ENCODE measurements at regions not wholly inside any gene's neighbourhood (a gene's known extent, or its start where the extent isn't known, plus 50 kb on each side); places are given as distances from the start of the nearest gene placed in this dataset.

GRCh38 chr14:39722547-39723273, 290.5 kb upstream of the FBXO33 start:
- TF ChIP-seq, protein P1, sequence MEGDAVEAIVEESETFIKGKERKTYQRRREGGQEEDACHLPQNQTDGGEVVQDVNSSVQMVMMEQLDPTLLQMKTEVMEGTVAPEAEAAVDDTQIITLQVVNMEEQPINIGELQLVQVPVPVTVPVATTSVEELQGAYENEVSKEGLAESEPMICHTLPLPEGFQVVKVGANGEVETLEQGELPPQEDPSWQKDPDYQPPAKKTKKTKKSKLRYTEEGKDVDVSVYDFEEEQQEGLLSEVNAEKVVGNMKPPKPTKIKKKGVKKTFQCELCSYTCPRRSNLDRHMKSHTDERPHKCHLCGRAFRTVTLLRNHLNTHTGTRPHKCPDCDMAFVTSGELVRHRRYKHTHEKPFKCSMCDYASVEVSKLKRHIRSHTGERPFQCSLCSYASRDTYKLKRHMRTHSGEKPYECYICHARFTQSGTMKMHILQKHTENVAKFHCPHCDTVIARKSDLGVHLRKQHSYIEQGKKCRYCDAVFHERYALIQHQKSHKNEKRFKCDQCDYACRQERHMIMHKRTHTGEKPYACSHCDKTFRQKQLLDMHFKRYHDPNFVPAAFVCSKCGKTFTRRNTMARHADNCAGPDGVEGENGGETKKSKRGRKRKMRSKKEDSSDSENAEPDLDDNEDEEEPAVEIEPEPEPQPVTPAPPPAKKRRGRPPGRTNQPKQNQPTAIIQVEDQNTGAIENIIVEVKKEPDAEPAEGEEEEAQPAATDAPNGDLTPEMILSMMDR (IDR thresholded peaks at IDR 0.05; ENCODE audit: insufficient read depth, low read length, severe bottlenecking): no peak
- no peak for FAIRE-seq
- DNase-seq (ENCODE audit: low read depth): no peak
- H3K36me3 ChIP-seq (ENCODE audit: control insufficient read depth, insufficient read depth, low read length): no peaks in the 10 kb centered on the region
- no peak overlapping the region for H3K4me3 ChIP-seq (ENCODE audit: low read depth, low read length)
- no peaks in the 10 kb centered on the region for H3K27me3 ChIP-seq (ENCODE audit: control insufficient read depth, insufficient read depth, low read length)

DNA sequence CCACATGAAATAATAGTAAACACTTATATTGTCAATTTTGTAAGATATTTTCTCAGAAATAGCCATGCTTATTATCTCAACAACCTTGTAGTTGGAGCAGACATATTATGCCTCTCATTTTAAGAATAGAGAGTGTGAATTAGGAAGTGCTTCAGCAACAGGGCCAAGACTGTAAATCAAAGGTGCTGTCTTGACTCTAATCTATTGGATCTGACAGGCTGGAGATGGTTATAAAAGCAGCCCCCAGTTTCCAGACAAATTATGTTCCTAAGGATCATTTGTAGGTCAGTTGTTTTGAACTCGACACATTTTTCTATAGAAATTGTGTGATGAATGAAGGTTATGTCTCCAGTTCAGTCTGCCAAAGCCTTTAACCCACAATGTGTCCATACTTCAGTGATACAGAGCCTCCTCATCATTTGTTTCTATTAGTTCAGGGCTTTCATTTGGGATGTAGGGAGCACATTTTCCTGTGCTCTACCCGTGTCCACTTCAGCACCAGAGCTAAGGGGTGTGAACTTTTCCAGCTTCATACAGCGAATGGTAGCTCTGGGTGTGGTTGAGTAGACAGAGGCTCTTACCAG, 284.8 kb upstream of the FBXO33 start:
- TF ChIP-seq, protein P1 (IDR thresholded peaks at IDR 0.05; ENCODE audit: insufficient read depth, low read length, severe bottlenecking): no peak
- FAIRE-seq: no peak
- DNase-seq (ENCODE audit: low read depth): no peak
- H3K27me3 ChIP-seq (ENCODE audit: control insufficient read depth, insufficient read depth, low read length): no peaks in the 10 kb centered on the region
- no peak overlapping the region for H3K4me3 ChIP-seq (ENCODE audit: low read depth, low read length)
- no peaks in the 10 kb centered on the region for H3K36me3 ChIP-seq (ENCODE audit: control insufficient read depth, insufficient read depth, low read length)

- TF ChIP-seq, protein P1 (IDR thresholded peaks at IDR 0.05; ENCODE audit: insufficient read depth, low read length, severe bottlenecking): no peak
- FAIRE-seq: no peak
- Histone ChIP-seq H3K4me3 (ENCODE audit: low read depth, low read length) (no peak overlapping the region), H3K36me3 (ENCODE audit: control insufficient read depth, insufficient read depth, low read length) (no peaks in the 10 kb centered on the region), H3K27me3 (ENCODE audit: control insufficient read depth, insufficient read depth, low read length) (no peaks in the 10 kb centered on the region)
- DNase-seq (ENCODE audit: low read depth): no peak
Measured at GRCh38 chr14:39712293-39712999, 280.2 kb upstream of the FBXO33 start.

DNA sequence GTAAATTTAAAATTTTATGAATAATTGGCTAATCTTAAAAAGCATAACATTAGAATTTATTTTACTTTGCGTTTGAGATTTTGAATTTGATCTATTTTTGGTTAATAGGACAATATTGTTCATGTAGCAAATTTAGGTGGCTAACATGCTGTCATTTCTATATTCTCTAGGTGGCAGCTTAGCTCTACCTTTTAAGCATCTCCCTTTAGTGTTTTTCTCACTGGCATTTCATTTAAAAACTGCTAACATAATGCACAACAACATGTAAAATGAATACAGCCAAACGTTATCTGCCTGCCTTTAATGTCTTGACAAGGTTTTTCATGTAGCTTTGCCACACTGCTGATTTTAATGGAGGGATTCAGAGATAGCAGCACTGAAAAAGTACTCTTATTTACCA, 272.4 kb upstream of the FBXO33 start:
- DNase-seq (ENCODE audit: low read depth) (no peak), FAIRE-seq (no peak)
- no peaks in the 10 kb centered on the region for H3K36me3 ChIP-seq (ENCODE audit: control insufficient read depth, insufficient read depth, low read length)
- no peaks in the 10 kb centered on the region for H3K27me3 ChIP-seq (ENCODE audit: control insufficient read depth, insufficient read depth, low read length)
- H3K4me3 ChIP-seq (ENCODE audit: low read depth, low read length): no peak overlapping the region
- TF ChIP-seq, protein P1 (IDR thresholded peaks at IDR 0.05; ENCODE audit: insufficient read depth, low read length, severe bottlenecking): no peak

- TF ChIP-seq, protein P1 (IDR thresholded peaks at IDR 0.05; ENCODE audit: insufficient read depth, low read length, severe bottlenecking): no peak
- DNase-seq (ENCODE audit: low read depth): no peak
- no peaks in the 10 kb centered on the region for H3K36me3 ChIP-seq (ENCODE audit: control insufficient read depth, insufficient read depth, low read length)
- H3K4me3 ChIP-seq (ENCODE audit: low read depth, low read length): no peak overlapping the region
- no peaks in the 10 kb centered on the region for H3K27me3 ChIP-seq (ENCODE audit: control insufficient read depth, insufficient read depth, low read length)
- no peak for FAIRE-seq
Measured at GRCh38 chr14:39694341-39694740, 262.1 kb upstream of the FBXO33 start.

All from bronchial epithelial cell (primary cell).